Lung (tissue), 11 donors: ENCODE measurements at regions not wholly inside any gene's neighbourhood (a gene's known extent, or its start where the extent isn't known, plus 50 kb on each side); places are given as distances from the start of the nearest gene placed in this dataset.
A peak's percentile ranks its signal among the peaks of the same experiment; 100 is the strongest.

Source experiments
- ATAC-seq: fragments of 200-7000 bp; cut with Tn5 transposase; one replicate; pipeline ENCODE4 v1.9.1; 2020; ENCODE audit warnings: moderate number of reproducible peaks; ENCODE audit not compliant: insufficient read depth, low FRiP score
- DNase-seq, 3 donors: peaks; one replicate each; pipeline ENCODE4 v3.0.0-alpha.2; 2013 to 2017
- H3K27ac ChIP-seq, 2 donors: one replicate each; pipeline ENCODE4 v1.5.1; 2013; ENCODE audit warnings: mild to moderate bottlenecking in 2 of 2, moderate library complexity in 2 of 2, control low read depth in 1 of 2, inconsistent platforms in 1 of 2, low read depth in 1 of 2, low read length in 1 of 2
- H3K27me3 ChIP-seq, 3 donors: one replicate each; pipeline ENCODE4 v1.5.1; 2013; ENCODE audit warnings: low read length in 2 of 3; ENCODE audit not compliant: control insufficient read depth in 3 of 3, insufficient read depth in 3 of 3
- H3K36me3 ChIP-seq, 4 donors: one replicate each; pipeline ENCODE4 v1.5.1; 2013; ENCODE audit warnings: low read length in 4 of 4, mild to moderate bottlenecking in 1 of 4, moderate library complexity in 1 of 4; ENCODE audit not compliant: control insufficient read depth in 4 of 4, insufficient read depth in 4 of 4
- H3K4me1 ChIP-seq, 5 donors: one replicate each; pipeline ENCODE4 v1.5.1; 2013; ENCODE audit warnings: low read length in 5 of 5, mild to moderate bottlenecking in 2 of 5, moderate library complexity in 1 of 5; ENCODE audit not compliant: control insufficient read depth in 5 of 5, insufficient read depth in 5 of 5
- H3K4me3 ChIP-seq: one replicate; pipeline ENCODE4 v1.5.1; 2013; ENCODE audit warnings: mild to moderate bottlenecking, control low read depth, moderate library complexity
- H3K9ac ChIP-seq, 2 donors: one replicate each; pipeline ENCODE4 v1.5.1; 2013; ENCODE audit warnings: low read length in 2 of 2, control low read depth in 1 of 2; ENCODE audit not compliant: insufficient read depth in 1 of 2
- H3K9me3 ChIP-seq, 4 donors: one replicate each; pipeline ENCODE4 v1.5.1; 2013; ENCODE audit warnings: low read length in 3 of 4, mild to moderate bottlenecking in 1 of 4, moderate library complexity in 1 of 4; ENCODE audit not compliant: control insufficient read depth in 4 of 4, insufficient read depth in 3 of 4
- CTCF ChIP-seq: IDR thresholded peaks from 2 replicates; pipeline ENCODE4 v1.5.1; 2012; ENCODE audit warnings: mild to moderate bottlenecking; ENCODE audit errors: control extremely low read depth, extremely low read depth
- WGBS, 2 donors: extraction: QIAGEN DNeasy Blood & Tissue Kit; methylation state at CpG; one replicate each; pipeline ENCODE4 v1.1.7; 2013; 5-methylcytosine and 5-hydroxymethylcytosine counted together
- donor health status: control.
- donor health status: control.
- donor health status: Bipolar disorder and iron deficiency.
- donor health status: healthy.
- donor health status: DM: yes; HTN: yes; CAD: no.

- ATAC-seq (no peak), DNase-seq (no peak)
- 72 to 78% methylated on average over 2 of the region's 2 CpGs for WGBS, 2 donors
- Histone ChIP-seq H3K36me3 (no peaks in the 10 kb centered on the region), H3K9me3 (no peaks in the 10 kb centered on the region), H3K4me1 (peaks cover 0 to 8% (median 0%) of the 10 kb centered on the region in 5 donors), H3K27ac (no peak overlapping the region), H3K27me3 (no peaks in the 10 kb centered on the region), H3K9ac (no peak overlapping the region), H3K4me3 (no peak overlapping the region)
- no peak for TF ChIP-seq CTCF
These were observed 958.6 kb downstream of the KCNMA1 start for GRCh38 chr10:76679030-76679429.

GRCh38 chr10:76675951-76676587 lies 961.5 kb downstream of the KCNMA1 start:
- DNase-seq (peak; percentile 42 to 63 (median 52)), ATAC-seq (no peak)
- TF ChIP-seq CTCF = no peak
- H3K36me3 ChIP-seq = no peaks in the 10 kb centered on the region
- no peaks in the 10 kb centered on the region for H3K27me3 ChIP-seq
- no peak overlapping the region for H3K4me3 ChIP-seq
- WGBS, 2 donors = 77 to 93% methylated on average over 4 of the region's 4 CpGs
- no peak overlapping the region for H3K9ac ChIP-seq
- H3K27ac ChIP-seq = peak overlapping the region in 1 of 2 donors; percentile 15
- H3K9me3 ChIP-seq = no peaks in the 10 kb centered on the region
- H3K4me1 ChIP-seq = peaks cover 0 to 8% (median 0%) of the 10 kb centered on the region in 5 donors

- no peak for TF ChIP-seq CTCF
- WGBS, 2 donors = 64 to 89% methylated on average over 3 of the region's 3 CpGs
These were observed 962.1 kb downstream of the KCNMA1 start for GRCh38 chr10:76675561-76675950.

More at GRCh38 chr10:76675561-76675950, 962.1 kb downstream of the KCNMA1 start:
- H3K4me1 ChIP-seq = peaks cover 0 to 8% (median 0%) of the 10 kb centered on the region in 5 donors
- no peaks in the 10 kb centered on the region for H3K9me3 ChIP-seq
- ATAC-seq (no peak), DNase-seq (peak in 2 of 3 donors; percentile 22 to 23)
- no peaks in the 10 kb centered on the region for H3K27me3 ChIP-seq
- H3K4me3 ChIP-seq = no peak overlapping the region
- H3K27ac ChIP-seq = peak overlapping the region in 1 of 2 donors; percentile 15
- H3K9ac ChIP-seq = no peak overlapping the region
- H3K36me3 ChIP-seq = no peaks in the 10 kb centered on the region
